ENCODE measurements at regions not wholly inside any gene's neighbourhood (a gene's known extent, or its start where the extent isn't known, plus 50 kb on each side); places are given as distances from the start of the nearest gene placed in this dataset.

- no peaks in the 10 kb centered on the region for H3K36me3 ChIP-seq (ENCODE audit: control insufficient read depth, insufficient read depth, low read length)
- no CpG with 5 or more reads among the region's 1 CpG for WGBS (ENCODE audit: insufficient coverage)
- H3K27ac ChIP-seq (ENCODE audit: low read depth, low read length), result no peak overlapping the region
- no peaks in the 10 kb centered on the region for H3K4me1 ChIP-seq (ENCODE audit: control insufficient read depth, insufficient read depth, low read length)
- H3K27me3 ChIP-seq (ENCODE audit: control insufficient read depth, insufficient read depth, low read length), result no peaks in the 10 kb centered on the region
- H3K9me3 ChIP-seq (ENCODE audit: control insufficient read depth, insufficient read depth, low read length), result peaks cover 1% of the 10 kb centered on the region
- DNase-seq (ENCODE audit: low read depth in 4 of 6, low spot score in 6 of 6), result no peak
- no peak overlapping the region for H3K4me3 ChIP-seq (ENCODE audit: low read depth, low read length)
These were observed 50.3 kb upstream of the MAGI3 start for GRCh38 chr1:113340038-113340437.

All from spinal cord (tissue), 9 donors.